ENCODE measurements at regions not wholly inside any gene's neighbourhood (a gene's known extent, or its start where the extent isn't known, plus 50 kb on each side); places are given as distances from the start of the nearest gene placed in this dataset.

DNA sequence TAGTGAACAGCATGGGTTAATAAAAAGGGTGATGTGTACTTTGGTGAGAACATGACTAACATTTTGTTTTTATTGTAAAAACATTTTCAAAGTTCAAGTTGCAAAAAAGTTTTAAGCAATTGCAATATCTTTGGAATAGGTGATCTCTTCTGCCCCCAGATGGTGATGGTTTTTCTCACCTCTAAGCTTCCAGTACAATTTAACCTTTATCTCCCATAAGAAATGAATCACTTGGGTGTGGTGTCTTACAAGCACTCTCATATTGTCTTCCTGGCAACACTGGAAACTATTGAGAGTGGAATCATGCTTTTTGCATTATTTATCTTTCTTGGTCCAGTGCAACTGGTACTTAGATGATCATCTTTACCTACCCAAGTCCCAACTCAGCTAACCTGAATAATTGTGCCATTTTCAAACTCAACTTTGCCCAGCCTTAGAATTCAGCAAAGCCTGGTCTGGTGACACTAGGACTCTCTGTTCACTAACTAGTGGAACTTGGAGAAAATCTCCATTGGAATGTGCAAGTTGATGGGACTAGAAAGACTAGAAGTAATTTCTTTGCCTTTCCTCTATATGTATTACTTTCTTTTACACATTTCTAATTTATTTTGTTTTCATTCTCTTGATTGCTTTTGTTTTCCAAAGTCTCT is 964.7 kb upstream of the ZEB2 start:
- TF ChIP-seq, protein P1, sequence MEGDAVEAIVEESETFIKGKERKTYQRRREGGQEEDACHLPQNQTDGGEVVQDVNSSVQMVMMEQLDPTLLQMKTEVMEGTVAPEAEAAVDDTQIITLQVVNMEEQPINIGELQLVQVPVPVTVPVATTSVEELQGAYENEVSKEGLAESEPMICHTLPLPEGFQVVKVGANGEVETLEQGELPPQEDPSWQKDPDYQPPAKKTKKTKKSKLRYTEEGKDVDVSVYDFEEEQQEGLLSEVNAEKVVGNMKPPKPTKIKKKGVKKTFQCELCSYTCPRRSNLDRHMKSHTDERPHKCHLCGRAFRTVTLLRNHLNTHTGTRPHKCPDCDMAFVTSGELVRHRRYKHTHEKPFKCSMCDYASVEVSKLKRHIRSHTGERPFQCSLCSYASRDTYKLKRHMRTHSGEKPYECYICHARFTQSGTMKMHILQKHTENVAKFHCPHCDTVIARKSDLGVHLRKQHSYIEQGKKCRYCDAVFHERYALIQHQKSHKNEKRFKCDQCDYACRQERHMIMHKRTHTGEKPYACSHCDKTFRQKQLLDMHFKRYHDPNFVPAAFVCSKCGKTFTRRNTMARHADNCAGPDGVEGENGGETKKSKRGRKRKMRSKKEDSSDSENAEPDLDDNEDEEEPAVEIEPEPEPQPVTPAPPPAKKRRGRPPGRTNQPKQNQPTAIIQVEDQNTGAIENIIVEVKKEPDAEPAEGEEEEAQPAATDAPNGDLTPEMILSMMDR (conservative IDR thresholded peaks at IDR 0.05; ENCODE audit: low read depth, low read length) = peak; percentile 70
- TF ChIP-seq EZH2 (IDR thresholded peaks at IDR 0.05; ENCODE audit: low read length, unreplicated experiment) (no peak), EZH2phosphoT487 (IDR thresholded peaks at IDR 0.05; ENCODE audit: borderline replicate concordance, low read length) (no peak)

Data from PC-3 (cell line).